ENCODE measurements at regions not wholly inside any gene's neighbourhood (a gene's known extent, or its start where the extent isn't known, plus 50 kb on each side); places are given as distances from the start of the nearest gene placed in this dataset.

- in situ Hi-C loops (cut with MboI; ENCODE audit: low pct_unique_long_range_greater_than_20kb, low sequenced_read_pairs, unreplicated experiment): no loop called here
- no peak for TF ChIP-seq CTCF (IDR thresholded peaks at IDR 0.05; ENCODE audit: extremely low read depth, insufficient read depth, missing control alignments)
- no peak for DNase-seq (ENCODE audit: low spot score)
Observed at GRCh38 chr3:96225494-96225893, 588.9 kb upstream of the EPHA6 start.

GRCh38 chr3:96233679-96234078, 580.7 kb upstream of the EPHA6 start:
- in situ Hi-C loops (cut with MboI; ENCODE audit: low pct_unique_long_range_greater_than_20kb, low sequenced_read_pairs, unreplicated experiment): no loop called here
- no peak for DNase-seq (ENCODE audit: low spot score)
- TF ChIP-seq CTCF (IDR thresholded peaks at IDR 0.05; ENCODE audit: extremely low read depth, insufficient read depth, missing control alignments): no peak

- in situ Hi-C loops (cut with MboI; ENCODE audit: low pct_unique_long_range_greater_than_20kb, low sequenced_read_pairs, unreplicated experiment): no loop called here
Observed at GRCh38 chr3:96236522-96236921, 577.9 kb upstream of the EPHA6 start.

GRCh38 chr3:96259299-96259698, 555.1 kb upstream of the EPHA6 start:
- DNase-seq (ENCODE audit: low spot score): no peak
- TF ChIP-seq CTCF (IDR thresholded peaks at IDR 0.05; ENCODE audit: extremely low read depth, insufficient read depth, missing control alignments): no peak
- in situ Hi-C loops (cut with MboI; ENCODE audit: low pct_unique_long_range_greater_than_20kb, low sequenced_read_pairs, unreplicated experiment): no loop called here

More at GRCh38 chr3:96236522-96236921, 577.9 kb upstream of the EPHA6 start:
- TF ChIP-seq CTCF (IDR thresholded peaks at IDR 0.05; ENCODE audit: extremely low read depth, insufficient read depth, missing control alignments): no peak
- no peak for DNase-seq (ENCODE audit: low spot score)

- in situ Hi-C loops (cut with MboI; ENCODE audit: low pct_unique_long_range_greater_than_20kb, low sequenced_read_pairs, unreplicated experiment): no loop called here
- no peak for TF ChIP-seq CTCF (IDR thresholded peaks at IDR 0.05; ENCODE audit: extremely low read depth, insufficient read depth, missing control alignments)
- DNase-seq (ENCODE audit: low spot score): no peak
Observed at GRCh38 chr3:96264701-96265100, 549.7 kb upstream of the EPHA6 start.

- in situ Hi-C loops (cut with MboI; ENCODE audit: low pct_unique_long_range_greater_than_20kb, low sequenced_read_pairs, unreplicated experiment): no loop called here
- DNase-seq (ENCODE audit: low spot score): no peak
- no peak for TF ChIP-seq CTCF (IDR thresholded peaks at IDR 0.05; ENCODE audit: extremely low read depth, insufficient read depth, missing control alignments)
Observed at GRCh38 chr3:96266395-96267190, 547.8 kb upstream of the EPHA6 start.
